Suppressor macrophage treated with lipopolysaccharide for 1 hour (primary cell): ENCODE measurements at regions not wholly inside any gene's neighbourhood (a gene's known extent, or its start where the extent isn't known, plus 50 kb on each side); places are given as distances from the start of the nearest gene placed in this dataset.

Source experiments
- DNase-seq, 3 donors: peaks; one replicate each; pipeline ENCODE4 v3.0.0-alpha.2; 2020 to 2022

DNA sequence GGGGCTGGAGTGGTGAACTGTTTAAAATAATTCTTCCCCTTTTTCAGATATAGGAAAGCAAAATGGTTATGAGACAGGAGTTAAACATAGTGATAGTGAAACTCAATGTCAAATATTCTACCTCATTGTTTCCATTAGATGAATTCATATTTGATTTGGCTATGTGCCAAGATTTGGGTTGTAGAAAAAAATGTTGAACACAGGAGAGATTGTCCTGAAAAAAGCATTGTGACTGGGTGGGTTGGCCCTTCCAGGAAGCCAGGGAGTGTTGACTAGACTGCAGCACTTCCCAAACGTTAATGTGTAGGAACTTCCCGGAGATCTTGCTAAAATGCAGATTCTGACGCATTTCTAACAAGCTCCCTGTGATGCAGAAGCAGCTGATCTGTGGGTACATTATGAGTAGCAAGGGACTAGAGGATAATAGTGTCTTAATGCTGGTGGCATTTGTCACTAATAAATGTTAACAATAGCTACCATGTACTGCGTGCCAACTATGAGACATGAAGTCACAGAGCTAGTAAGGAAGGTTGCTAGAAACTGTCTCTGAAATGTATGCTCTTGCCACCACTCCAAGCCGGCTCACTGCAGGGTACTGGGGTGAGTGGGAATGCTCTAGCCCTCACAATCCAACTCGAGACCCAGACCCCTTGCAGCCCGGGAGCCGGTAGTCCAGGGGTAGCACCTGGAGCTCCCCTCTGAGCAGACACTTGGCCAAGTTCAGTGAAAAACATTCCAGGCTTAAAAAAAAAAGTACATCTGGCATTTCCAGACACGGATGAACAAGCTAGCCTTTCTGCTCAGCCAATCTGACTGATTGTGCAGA is 120.6 kb downstream of the CD47 start:
- DNase-seq: peak; percentile 55 to 74 (median 61)

DNA sequence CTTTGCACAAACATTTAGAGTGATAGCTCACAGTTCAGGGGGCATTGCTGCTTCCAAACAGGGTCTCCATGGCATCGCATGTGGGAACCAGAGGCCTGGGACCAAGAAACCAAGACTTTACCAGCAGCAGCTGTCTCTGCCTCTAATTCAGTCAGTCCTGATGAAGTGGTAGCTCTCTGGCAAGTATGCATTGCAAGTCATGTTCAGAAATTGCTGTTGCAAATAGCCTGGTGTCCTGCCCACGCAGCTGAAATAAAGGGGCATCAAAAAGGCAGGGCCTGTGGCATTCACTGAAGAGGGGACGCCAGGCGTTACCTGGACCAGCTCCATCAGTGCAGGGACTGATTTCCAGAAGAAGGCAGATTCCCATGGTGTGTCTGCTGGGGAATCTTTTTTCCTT is 121.3 kb downstream of the CD47 start:
- DNase-seq: no peak

DNA sequence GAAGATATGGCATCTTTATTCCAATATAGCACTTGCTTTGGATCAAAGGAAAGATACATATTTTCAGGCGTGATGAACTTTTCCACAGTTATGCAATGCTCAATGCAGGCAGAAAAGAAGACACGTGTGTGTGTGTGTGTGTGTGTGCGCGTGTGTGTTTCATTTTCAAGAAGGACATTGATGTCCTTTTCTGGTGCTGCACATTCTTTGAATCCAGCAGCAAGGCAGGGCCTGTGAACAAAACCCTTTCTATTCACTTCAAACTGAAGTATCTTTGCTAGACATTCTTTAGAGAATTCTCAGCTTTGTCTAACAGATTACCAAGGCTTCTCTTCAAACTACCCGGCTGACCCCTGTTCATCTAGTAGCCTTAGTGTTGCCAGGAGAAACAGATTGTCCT is 124.6 kb downstream of the CD47 start:
- no peak for DNase-seq

DNA sequence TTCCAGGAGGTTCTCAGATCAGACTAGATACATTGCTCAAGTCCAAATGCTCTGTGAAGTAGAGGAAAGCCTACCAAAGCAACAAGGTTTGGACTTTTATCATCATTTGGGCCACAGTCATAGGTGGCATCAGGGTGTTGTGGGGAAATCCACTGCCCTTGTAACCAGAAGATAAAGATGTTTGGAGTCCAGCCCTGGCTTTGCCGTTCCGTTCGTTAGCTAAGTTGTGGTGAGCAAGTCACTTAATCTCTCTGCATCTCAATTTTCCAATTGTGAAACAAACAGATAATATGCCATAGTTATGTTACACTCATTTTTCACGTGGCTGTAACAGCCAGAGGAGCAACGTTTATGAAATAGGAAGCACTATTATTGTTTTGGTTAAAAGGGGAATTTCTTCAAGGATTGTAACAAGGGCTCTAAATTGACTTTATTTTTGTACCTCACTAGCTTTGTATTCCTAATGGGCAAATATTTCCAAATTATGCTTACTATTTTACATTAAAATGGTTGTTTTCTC is 125.6 kb downstream of the CD47 start:
- peak in 2 of 3 donors; percentile 56 to 59 for DNase-seq

DNA sequence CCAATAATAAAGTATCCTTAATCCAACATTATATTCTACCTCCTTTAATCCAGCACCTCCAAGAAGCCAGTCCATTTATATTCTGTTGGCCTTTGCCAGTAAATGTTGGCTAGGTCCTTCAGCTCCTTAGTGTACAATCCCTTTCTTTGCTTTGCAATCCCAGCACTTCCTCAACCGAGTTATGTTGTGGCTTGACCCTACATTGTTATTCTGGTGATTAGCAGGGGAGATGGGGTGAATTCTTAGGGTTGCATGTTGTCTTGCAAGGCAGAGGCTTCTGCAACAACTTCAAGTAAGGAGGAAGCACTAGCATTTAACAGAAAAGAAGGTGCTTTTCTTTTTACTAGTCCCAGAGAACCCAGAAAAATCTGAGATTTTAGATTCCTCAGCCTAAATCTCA is 127.2 kb downstream of the CD47 start:
- DNase-seq: no peak

DNA sequence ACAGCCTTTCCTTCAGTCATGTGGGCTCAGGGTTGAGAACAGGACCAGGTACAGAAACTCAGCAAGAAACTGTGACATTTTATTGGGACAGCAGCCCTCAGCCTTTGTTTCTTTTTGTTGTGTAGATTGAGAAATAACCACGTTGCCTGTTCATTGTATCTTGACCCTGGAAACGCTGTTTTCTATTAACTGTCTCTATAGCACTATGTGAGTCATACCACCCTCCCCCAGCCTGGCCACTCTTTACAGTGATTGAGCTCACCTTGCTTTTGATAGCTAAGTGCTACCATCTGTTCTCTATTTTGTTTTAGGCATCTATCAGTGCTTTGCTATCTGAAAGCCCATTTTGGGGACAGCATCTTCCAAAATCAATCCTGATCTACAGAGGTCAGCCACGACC is 127.9 kb downstream of the CD47 start:
- no peak for DNase-seq

DNA sequence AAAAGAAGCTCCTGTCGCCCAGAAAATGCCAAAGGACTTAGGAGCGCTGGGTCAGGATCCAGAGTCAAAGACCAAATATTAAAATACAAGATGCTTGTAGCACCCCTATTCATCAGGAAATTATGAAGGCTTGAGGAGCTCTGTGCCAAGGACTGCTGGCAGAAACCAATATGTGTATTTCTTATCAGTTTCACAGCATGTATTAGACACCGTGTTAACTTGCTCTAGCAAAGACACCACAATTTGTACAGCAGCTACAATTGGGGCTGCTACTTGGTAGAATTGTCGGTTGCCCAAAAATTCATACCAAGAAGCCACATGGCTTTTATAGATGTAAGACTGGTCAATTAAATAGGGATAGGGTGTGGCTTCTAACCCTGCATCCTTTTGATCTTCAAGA is 128.8 kb downstream of the CD47 start:
- DNase-seq: no peak

DNA sequence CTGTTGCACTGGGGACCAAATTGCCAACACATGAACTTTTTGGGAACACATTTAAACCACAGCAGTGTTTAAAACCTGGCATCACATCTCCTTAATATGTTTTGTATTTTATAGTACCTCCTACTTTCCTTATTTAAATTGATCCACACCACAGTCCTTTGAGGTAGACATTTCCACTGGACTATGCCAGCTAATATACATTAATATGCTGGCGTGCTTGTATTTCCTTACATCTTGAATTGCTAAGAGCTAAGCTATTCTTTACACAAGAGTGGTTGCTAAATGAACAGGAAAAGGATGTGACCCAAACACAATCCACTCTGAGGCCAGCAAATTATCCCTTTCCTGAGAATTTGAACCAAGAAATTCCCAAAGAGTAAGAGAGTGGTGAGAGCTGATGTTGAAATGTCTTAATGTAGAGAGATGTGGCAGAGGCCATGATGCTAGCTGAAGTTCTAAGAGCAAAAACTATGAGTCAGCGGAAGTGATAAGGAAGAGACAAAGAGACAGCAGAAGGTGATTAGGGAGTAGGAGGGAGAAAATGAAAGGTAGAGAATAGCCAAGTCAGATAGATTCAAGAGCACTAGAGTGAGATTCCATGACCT is 131.2 kb downstream of the CD47 start:
- peak in 1 of 3 donors; percentile 37 for DNase-seq

DNA sequence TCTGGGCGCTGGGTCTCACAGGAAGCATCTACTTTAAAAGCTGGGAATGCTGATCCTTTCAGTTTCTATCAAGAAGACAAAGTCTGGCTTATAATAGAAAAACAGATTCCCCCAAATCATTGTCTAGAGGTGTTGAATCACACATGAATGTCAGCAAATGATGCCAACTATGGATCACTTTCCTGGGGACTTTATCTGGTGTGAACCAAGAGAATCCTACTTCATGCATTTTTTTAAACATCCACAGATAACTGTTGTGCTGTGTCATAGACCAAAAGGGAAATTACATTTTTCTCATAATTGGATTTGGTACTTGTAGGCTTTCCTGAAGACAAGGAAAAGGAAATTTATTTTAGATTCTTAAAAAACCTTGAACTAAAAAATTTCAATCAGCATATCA is 132.7 kb downstream of the CD47 start:
- peak in 1 of 3 donors; percentile 69 for DNase-seq

DNA sequence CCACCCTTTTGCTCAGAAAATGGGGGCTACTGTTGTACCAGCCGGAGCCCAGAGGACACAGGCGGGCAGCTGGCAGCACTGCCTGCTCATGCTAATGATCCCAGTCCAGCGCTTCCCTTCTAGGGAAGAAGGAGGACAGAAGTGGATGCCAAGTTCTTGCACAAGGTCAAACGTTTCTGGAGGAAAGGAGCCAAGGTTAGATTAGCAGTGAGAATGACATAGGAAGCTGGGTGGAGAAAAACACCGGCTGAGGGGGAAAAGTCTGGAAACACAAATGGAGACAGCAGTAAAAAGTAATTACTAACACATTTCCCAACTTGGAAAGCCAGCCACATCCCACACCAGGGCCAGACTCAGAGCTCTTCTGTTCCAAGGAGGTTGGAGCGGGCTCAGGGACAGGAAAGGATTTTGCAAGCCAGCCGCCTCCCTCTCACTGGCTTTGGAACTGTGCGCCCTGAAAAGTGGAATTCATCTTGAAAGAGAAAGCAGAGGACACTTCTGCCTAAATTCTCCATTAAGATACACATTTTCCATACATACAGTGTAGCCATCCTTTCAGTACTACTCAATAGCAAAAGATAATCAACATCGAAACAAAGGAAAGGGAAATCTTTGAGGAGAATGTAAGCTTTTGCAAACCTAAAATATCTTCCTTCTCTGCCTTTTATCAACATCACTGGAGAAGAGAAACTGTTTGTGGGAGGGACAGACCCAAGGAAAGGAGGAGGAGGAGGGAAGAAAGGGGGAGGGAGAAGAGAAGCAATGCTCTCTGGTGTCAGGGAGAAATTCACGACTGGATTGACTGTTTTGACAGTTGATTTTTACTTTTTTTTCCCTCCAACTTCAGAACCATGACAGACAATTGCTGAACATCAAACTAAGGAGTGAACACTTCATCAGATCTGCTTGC is 133.6 kb downstream of the CD47 start:
- peak in 2 of 3 donors; percentile 35 to 40 for DNase-seq

DNA sequence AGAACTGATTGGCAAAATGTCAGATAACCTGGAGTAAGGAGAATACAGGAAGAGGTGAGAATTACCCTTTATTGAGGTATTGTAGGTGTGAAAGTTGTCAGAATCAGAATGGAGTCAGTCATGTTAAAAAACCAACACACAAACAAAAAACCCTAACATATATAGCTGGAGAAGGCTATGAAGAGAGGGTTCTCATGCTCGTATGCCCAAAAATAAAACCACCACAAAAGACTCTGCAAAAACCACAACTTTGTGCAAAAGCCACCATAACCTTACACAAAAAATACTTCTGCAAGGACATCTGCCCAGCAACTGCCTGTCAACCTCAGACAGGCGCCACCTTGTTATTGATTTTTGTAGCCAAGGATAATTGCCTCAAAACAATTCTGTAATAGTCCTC is 136.0 kb downstream of the CD47 start:
- DNase-seq: no peak

DNA sequence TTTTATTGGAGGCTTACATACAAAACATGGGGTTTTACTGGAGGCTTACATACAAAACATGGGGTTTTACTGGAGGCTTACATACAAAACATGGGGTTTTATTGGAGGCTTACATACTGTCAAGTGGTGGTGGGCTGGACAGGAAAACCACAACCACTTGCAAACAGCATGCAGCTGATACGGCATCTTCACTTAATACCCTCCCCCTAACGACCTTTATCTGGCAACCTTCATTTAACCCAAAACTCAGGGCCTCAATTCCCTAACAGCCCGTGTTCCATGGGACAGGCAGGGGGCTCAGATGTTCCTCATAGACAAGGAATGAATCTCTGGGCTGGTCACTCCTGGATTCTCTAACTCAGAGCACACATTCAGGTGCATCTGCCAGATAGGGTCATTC is 137.1 kb downstream of the CD47 start:
- no peak for DNase-seq

DNA sequence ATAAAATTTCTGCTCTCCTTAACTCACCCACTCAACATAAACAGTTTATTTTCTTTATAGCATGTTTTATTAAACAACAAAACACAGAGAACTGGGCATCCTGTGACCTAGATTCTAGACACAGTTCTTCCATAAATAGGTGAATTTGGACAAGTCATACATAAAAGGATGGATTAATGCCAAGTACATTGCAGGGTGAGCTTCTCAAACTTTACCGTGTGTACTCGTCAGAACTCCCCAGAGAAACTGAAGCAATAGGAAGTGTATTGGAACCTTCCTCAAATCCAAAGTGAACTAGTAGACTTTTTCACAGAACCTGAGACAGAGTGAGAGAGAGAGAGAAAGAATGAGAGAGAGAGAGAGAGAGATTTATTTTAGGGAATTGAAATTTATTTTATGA is 139.7 kb downstream of the CD47 start:
- peak; percentile 32 to 43 (median 43) for DNase-seq

DNA sequence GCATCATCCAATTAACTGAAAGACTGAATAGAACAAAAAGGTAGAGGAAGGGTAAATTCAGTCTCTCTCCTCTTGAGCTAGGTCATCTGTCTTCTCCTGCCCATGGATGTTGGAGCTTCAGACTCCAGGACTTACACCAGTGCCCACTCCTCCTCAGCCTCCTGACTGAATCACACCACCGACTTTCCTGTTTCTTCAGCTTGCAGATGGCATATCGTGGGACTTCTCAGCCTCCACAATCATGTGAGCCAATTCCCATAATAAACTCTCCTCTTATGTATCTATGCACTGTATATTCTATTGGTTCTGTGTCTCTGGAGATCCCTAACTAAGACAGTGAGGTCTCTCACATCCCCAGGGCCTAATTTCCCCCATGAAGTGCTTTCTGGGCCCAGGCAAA is 140.4 kb downstream of the CD47 start:
- DNase-seq: peak; percentile 43 to 64 (median 52)

DNA sequence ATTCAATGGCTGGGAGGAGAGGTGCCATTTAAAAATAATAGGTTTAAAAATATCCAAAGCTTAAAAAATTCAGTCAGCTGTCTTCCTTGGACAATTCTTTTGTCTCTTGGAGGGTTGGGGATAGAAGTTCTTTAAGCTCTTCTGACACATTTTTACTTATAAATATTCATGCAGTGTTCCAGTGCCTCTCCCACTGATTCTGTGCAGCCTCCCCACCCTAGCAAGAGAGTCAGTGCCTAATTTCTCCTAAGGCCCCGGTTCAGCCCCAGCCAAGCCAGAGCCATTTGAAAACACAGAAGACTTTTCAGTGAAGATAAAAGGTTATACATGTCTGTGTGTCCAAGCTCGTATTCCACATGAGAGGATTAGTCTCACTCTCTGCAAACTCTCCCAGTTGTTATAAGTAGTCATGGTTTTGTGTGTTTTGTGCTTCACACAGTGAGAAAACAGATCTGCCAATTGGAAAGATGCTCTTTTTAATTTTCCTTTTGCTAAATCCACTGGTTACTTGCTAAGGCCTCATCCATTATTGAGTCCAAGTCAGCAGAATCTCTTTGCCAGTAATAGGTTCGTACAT is 141.3 kb downstream of the CD47 start:
- DNase-seq: no peak

DNA sequence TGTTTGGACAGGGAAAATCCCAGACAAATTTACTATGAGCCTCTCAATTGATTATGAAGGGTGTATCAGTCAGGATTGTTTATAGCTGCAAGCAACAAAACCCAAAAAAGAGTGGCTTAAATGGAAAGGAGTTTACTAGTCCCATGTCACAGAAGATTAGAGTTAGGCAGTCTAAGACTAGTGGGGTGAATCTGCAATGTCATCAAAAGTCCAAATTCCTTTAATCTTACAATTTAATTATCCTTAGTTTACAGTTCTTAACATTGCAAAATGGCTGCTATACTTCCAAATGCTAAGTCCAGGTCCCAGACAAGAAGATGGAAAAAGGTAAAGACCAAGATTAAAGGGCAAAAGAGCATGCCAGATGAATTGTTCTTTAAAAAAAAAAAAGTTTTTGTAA is 143.6 kb downstream of the CD47 start:
- DNase-seq: no peak

DNA sequence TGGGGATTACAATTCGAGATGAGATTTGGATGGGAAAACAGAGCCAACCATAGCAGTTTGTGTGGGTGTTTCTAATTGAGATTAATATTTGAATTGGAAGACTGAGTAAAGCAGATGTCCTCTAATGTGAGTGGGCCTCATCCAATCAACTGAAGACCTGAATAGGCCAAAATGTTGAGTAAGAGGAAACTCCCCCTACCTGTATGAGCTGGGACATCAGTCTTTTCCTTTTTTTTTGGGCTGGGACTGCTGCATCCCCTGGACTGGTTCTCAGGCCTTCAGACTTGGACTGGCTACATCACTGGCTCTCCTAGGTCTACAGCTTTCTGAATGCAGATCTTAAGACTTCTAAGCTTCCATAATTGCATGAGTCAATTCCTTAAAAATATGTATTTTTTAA is 144.1 kb downstream of the CD47 start:
- DNase-seq: no peak

DNA sequence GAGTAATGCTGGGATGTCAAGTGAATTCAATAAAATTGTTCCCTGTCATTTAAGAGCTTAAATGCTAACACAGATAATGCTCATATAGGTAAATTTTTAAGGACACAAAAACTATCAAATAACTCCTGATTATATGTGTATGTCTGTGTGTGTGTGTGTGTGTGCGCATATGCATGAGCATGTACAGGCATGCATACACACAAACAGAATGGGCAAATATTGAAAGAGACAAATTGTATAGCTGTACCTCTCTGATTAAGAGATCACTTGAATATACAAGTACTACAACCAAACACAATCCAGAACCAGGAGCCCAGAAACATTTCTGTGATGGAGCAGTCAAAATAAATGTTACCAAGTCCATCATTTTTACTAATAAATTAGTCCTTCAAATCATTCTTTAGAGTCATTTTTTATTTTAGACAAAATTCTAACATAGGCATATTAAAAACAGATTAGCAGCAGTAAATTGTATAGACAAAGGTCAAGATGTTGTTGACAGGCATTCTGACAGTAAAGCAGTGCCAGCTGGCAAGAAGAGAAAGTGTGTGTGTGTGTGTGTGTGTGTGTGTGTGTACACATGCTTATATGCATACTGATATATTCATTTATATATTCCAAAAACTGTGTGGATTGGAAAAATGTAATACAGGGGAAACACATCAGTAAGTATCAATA is 145.3 kb downstream of the CD47 start:
- DNase-seq: no peak

DNA sequence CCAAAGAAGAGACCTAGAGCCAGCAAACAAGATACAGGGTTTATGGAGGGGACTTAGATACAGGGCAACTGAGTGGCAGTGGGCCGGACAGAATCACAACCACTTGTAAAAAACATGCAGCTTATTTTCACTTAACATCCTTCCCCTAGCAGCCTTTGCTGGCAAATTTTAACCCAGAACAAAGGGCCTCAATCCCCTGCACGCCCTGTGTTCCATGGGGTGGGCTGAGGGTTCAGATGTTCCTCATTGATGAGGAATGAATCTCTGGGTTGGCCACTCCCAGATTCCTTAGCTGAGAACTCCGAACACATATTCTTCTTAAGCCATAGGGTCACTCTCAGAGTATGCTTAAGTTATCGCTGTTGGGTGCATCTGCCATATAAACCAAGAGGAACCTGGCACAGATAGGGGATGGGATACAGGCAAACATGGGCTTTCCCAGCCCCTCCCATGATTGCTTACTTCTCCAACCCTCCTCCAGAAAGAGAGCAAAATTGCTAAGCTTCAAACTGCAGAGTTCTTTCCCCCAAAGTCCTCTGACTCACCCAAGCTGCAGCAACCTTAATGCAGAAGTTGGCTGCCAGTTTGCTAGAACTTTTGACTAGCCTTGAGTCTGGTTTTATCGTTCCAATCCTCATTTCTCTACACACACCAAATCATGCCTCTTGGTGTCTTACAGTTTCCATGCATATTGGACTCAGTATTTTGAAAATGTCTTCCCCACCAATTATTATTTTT is 146.9 kb downstream of the CD47 start:
- DNase-seq: peak; percentile 84 to 93 (median 91)

DNA sequence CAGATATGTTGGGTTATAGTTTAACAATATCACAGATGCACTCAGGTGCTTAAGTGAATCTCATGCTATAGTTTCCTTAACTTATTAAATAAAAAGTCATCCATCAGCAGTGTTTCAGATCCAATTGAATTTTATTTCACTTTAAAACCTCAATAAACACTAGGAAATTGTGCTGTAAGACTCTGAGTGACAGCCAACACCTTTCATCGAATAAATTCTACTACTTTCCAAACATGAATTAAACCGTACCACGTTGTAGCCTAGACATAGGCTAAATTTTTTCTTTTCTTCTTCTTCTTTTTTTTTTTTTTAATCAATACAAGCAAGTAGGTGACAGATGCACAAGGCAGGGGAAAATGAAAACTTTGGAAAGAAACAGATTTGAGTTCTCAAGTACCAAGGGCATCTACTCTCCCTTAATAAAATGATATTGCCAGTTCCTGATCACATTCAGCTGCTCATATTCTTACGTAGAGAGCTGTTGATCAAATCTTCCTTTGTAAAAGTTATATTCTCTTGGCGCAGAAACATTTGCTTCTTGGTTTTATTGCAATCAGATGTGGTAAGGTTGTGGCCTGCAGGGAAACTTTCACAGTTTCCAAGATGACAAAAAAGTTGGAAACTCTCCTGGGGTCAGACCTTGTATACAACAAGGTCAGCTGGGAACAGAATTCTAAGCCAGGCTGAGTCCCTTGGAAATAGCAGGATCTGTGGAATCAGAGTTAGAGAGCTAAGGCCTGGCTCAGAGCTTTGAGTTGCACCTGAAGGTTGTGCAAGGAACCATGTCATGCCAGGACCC is 147.7 kb downstream of the CD47 start:
- no peak for DNase-seq

DNA sequence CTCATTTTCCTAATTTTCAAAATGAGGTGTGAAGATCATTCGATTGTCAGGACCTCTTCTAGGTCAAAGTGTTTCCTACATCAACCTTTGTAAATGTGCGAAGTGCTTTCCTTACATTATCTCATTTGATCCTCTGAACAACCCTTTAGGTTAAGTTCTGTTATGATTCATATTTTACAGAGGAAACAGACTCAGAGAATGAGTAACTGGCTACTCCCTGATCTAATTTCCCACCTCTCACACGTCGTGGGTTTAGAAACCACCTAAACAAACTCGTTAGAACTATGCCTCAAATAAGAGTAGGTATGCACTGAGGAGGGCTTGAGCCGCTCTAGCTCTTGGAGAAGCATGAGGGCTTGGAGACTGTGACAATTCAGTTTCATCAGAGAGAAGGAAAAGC is 148.6 kb downstream of the CD47 start:
- peak; percentile 44 to 63 (median 47) for DNase-seq
